GM18867 (cell line): ENCODE measurements at regions not wholly inside any gene's neighbourhood (a gene's known extent, or its start where the extent isn't known, plus 50 kb on each side); places are given as distances from the start of the nearest gene placed in this dataset.
A peak's percentile ranks its signal among the peaks of the same experiment; 100 is the strongest.

Source experiments
- ATAC-seq: cut with Tn5 transposase; IDR thresholded peaks from one replicate; pipeline ENCODE4 v1.9.1; 2021; ENCODE audit warnings: mild to moderate bottlenecking, moderate library complexity; ENCODE audit not compliant: unreplicated experiment

DNA sequence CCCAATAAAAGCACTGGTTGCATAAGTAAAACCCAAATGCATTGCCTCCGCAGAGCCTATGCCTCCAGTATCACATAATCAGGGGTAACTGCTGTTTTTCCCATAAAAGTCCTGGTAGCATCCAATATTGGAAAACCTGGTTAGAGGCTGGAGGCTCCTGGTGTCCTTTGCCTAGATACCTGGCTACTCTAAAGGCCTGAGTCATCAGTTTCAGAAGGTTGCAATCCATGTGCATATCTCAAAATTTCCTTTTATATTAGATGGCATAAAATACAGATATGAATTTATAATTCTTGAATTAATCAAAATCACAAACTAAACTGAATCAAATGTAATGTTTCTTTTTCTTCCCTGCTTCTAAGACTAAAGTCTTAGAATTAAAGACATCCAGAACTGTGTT is 164.2 kb upstream of the DCN start:
- no peak for ATAC-seq

DNA sequence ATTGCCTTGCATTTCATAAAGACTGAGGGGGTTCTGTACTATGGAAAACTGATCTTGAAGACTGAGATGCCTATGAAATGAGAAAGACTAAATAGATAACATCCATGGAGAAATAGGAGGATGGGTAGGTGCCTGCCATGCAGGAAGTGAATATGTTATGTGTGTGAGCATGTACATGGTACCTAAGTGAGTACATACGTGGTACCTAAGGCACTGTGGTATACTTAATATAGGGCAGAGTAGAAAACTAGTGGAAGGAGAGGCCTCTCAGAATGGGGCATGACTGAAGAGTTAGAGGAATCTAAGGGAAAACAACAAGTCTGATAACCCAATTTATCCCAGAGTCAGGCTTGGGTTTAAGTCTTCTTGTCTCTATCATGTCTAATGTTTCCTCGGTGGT is 161.8 kb upstream of the DCN start:
- ATAC-seq: no peak

- no peak for ATAC-seq
Measured at GRCh38 chr12:91343010-91343409, 160.4 kb upstream of the DCN start.

- no peak for ATAC-seq
Measured at GRCh38 chr12:91339106-91339505, 156.5 kb upstream of the DCN start.

GRCh38 chr12:91335699-91336098 is 153.1 kb upstream of the DCN start:
- ATAC-seq: no peak

DNA sequence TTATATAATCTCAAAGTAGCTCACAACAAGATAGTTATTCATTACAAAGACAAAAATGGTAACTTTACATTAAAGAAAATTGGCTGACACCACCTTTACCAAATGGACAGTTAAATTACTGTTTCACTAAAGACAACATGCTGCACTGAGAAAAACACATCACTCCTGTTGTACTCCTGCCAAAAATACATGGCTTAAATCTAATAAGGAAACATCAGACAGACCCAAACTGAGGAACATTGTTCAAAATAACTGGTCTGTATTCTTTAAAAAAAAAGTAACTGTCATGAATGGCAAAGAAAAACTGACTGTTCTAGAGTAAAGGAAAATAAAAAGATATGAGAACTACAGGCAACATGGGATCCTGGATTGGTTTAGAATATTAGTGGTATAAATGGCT is 151.3 kb upstream of the DCN start:
- no peak for ATAC-seq

- ATAC-seq: no peak
Measured at GRCh38 chr12:91332302-91332701, 149.7 kb upstream of the DCN start.

GRCh38 chr12:91331371-91331770 is 148.8 kb upstream of the DCN start:
- no peak for ATAC-seq

- ATAC-seq: no peak
Measured at GRCh38 chr12:91328451-91328850, 145.8 kb upstream of the DCN start.

- no peak for ATAC-seq
Measured at GRCh38 chr12:91327889-91328288, 145.3 kb upstream of the DCN start.

GRCh38 chr12:91327131-91327530 is 144.5 kb upstream of the DCN start:
- ATAC-seq: no peak

DNA sequence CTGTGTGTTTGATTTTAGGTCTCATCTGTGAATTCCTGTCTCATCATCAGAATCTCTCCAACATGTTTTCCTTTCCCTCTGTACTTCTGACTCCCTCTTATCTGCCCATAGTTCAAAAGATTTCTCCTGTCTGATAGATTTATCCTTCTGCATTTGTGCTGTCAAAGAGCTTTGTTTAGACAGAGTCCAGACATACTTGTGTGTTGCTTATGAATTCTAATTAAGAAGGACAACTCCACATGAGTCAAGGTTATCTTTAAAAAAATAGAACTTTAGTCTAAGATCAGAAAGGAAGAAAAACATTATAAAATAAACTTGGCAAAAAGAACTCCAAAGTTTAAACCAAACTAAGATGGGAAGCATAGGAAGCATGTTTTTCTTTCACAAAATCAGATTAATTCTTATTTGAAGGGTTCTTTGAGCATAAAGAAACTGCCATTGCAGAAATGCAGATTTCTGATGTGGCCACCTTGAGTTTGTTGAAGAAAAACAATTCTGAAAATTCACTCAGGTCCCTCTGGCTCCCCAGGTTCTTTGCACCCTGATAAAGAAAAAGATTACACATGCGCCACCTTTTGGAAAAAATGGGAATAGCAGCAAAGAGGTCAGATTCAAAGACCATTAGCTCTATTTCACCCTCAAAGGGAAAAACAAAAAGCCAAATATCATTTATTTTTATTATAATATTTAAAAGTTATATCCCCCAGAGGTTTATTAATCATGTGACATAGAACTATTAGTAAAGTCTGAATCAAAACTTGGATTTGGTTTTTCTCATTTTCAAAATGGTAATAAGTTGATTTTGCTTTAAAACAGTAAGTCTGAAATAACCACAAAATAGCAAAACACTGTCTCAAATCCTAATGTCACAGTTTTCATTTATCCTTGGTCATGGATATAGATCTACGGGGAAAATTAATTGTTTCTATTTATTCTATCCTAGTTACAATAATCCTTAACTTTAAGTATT is 143.7 kb upstream of the DCN start:
- ATAC-seq: peak; percentile 86

DNA sequence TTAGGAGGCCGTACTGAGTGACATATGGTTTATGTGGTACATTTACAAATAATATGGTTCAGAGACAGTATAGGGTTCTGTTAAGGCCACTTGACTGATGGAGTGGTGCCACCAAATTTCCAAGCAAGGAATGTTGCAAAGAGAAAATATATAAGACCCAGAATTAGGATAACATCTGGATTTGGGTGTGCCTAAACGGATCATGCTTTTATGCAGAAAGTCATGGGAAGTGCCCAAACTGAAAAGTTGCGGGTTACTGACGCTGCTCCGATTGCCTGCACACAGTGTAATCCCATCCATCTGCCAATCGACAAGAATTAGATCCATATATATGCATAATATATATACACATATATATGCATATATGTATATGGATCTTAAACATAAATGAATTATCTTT is 138.4 kb upstream of the DCN start:
- ATAC-seq: no peak

GRCh38 chr12:91319071-91319760 is 136.6 kb upstream of the DCN start:
- ATAC-seq: no peak

DNA sequence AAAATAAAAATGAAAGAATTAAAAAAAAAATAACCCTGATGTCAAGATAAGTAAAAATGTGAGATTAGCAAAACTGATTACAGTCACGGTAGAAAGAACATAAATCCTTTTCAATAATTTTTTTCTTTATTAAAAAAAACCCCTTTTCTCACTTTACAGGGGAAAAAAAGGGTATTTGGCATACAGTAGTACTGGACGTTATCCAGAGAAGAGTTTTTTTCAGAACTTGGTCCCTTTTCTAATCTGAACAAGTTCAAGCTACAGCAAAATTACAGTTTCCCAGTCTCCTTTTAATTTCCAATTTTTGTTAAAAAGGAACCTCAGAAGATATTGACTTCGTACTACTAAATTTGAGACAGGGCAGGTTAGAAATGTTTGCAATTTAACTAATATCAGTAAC is 134.7 kb upstream of the DCN start:
- no peak for ATAC-seq

- no peak for ATAC-seq
Measured at GRCh38 chr12:91316907-91317269, 134.3 kb upstream of the DCN start.

GRCh38 chr12:91316161-91316906 is 133.7 kb upstream of the DCN start:
- ATAC-seq: no peak

- ATAC-seq: no peak
Measured at GRCh38 chr12:91311081-91311480, 128.5 kb upstream of the DCN start.

GRCh38 chr12:91309450-91309849 is 126.8 kb upstream of the DCN start:
- no peak for ATAC-seq

- ATAC-seq: no peak
Measured at GRCh38 chr12:91307957-91308670, 125.5 kb upstream of the DCN start.

- no peak for ATAC-seq
Measured at GRCh38 chr12:91290354-91290753, 107.7 kb upstream of the DCN start.
